ENCODE measurements at regions not wholly inside any gene's neighbourhood (a gene's known extent, or its start where the extent isn't known, plus 50 kb on each side); places are given as distances from the start of the nearest gene placed in this dataset.

GRCh38 chr4:145234091-145234706, 53.8 kb upstream of the OTUD4 start:
- no peaks in the 10 kb centered on the region for H3K27me3 ChIP-seq
- TF ChIP-seq EP300 (IDR thresholded peaks at IDR 0.05) (no peak), POLR2A (IDR thresholded peaks at IDR 0.05) (no peak), CTCF (IDR thresholded peaks at IDR 0.05) (peak in 2 of 3 donors; percentile 7 to 10)

GRCh38 chr4:145231906-145232700, 51.7 kb upstream of the OTUD4 start:
- Histone ChIP-seq H3K4me3 (no peak overlapping the region), H3K27ac (no peak overlapping the region), H3K27me3 (no peaks in the 10 kb centered on the region), H3K36me3 (no peaks in the 10 kb centered on the region), H3K9me3 (no peaks in the 10 kb centered on the region), H3K4me1 (ENCODE audit: insufficient read depth) (no peaks in the 10 kb centered on the region)
- no peak for DNase-seq
- WGBS, 3 donors, result 69 to 76% (median 76%) methylated on average over 8 of the region's 8 CpGs
- no peak for TF ChIP-seq EP300 (IDR thresholded peaks at IDR 0.05)
- no peak for TF ChIP-seq CTCF (IDR thresholded peaks at IDR 0.05)
- TF ChIP-seq POLR2A (IDR thresholded peaks at IDR 0.05), result no peak
- intact Hi-C loops (cut with DNase I), result no loop called here

More at GRCh38 chr4:145234091-145234706, 53.8 kb upstream of the OTUD4 start:
- H3K4me3 ChIP-seq, result no peak overlapping the region
- H3K36me3 ChIP-seq, result no peaks in the 10 kb centered on the region
- H3K4me1 ChIP-seq (ENCODE audit: insufficient read depth), result no peaks in the 10 kb centered on the region
- intact Hi-C loops (cut with DNase I), result no loop called here
- H3K9me3 ChIP-seq, result no peaks in the 10 kb centered on the region
- no peak overlapping the region for H3K27ac ChIP-seq
- WGBS, 3 donors, result 5 to 29% (median 16%) methylated on average over 1 of the region's 1 CpG
- no peak for DNase-seq

GRCh38 chr4:145230726-145231125, 50.3 kb upstream of the OTUD4 start:
- intact Hi-C loops (cut with DNase I), result no loop called here
- Histone ChIP-seq H3K4me1 (ENCODE audit: insufficient read depth) (no peaks in the 10 kb centered on the region), H3K27ac (no peak overlapping the region), H3K27me3 (no peaks in the 10 kb centered on the region), H3K4me3 (no peak overlapping the region), H3K9me3 (no peaks in the 10 kb centered on the region), H3K36me3 (no peaks in the 10 kb centered on the region)
- WGBS, 3 donors, result 24 to 42% (median 27%) methylated on average over 2 of the region's 2 CpGs
- DNase-seq, result no peak
- no peak for TF ChIP-seq EP300 (IDR thresholded peaks at IDR 0.05)
- TF ChIP-seq CTCF (IDR thresholded peaks at IDR 0.05), result no peak
- TF ChIP-seq POLR2A (IDR thresholded peaks at IDR 0.05), result no peak

Measured in ovary (tissue), 7 donors.